ENCODE measurements at regions not wholly inside any gene's neighbourhood (a gene's known extent, or its start where the extent isn't known, plus 50 kb on each side); places are given as distances from the start of the nearest gene placed in this dataset.
A peak's percentile ranks its signal among the peaks of the same experiment; 100 is the strongest.

DNA sequence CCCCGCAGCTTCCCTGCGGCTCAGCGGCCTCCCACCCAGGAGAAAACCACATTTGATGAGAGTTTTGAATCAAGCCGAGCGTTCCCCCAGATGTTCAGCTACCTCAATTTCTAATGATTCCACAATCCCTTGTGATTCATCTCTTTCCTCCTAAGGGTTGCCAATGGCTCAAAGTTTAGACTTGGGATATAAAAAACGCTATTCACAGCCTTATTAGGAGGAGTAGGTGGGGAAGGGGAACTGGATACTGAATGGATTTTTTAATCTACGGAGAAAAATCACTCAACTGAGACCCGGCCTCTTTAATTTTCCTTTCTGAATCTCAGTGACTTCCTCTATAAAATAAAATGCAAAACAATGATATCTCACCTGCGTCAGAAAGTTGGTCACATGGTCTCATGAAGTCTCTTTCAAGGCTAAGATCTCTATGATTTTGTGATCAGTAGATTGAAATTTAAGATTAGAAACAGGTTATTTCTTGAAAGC, 192.6 kb upstream of the TCF4 start:
- no peak for DNase-seq (ENCODE audit: low spot score)

- DNase-seq (ENCODE audit: low spot score): peak; percentile 67
Observed at GRCh38 chr18:55779691-55780585, 191.9 kb upstream of the TCF4 start.

DNA sequence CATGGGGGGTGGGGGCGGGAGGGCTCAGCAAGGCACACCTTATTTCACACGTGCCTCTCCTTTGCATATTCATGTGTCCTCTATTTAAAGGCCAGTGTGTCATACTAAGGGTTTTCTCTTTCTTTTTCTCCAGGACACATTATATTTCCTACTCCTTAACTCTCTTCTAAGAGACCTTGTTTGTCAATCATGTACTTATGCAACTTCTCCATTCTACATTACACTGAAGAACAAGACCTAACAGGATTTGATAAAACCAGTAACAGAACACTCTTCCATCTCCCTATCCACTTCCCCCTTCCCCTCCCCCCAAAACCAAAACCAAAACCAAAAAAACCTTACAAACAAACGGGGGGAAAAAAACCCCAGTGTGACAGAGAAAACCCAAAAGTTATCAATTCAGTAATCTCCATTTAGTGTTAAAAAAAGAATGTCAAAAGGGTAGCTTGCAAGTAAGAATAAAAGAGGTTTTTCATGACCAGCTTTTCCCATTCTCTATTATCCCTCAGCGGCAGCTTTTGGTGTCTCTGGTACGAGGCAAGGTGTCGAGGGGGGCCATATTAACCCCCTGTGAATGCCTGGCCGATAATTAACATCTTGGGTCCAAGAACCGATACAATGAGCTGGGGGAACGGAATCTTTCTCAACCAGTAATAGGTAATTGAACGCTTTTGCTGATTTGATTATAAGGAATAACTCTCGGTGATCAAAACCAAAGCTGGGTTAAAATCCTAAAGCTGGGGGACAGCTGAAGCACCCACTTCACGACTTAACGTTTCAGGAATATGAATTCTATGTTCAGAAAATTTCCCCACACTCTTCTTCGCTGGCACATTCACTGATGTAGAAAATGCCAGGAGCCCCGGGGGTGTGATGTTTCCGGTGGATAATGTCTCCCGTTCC, 191.0 kb upstream of the TCF4 start:
- DNase-seq (ENCODE audit: low spot score): peak; percentile 50

- DNase-seq (ENCODE audit: low spot score): no peak
Observed at GRCh38 chr18:55777666-55778304, 189.8 kb upstream of the TCF4 start.

DNA sequence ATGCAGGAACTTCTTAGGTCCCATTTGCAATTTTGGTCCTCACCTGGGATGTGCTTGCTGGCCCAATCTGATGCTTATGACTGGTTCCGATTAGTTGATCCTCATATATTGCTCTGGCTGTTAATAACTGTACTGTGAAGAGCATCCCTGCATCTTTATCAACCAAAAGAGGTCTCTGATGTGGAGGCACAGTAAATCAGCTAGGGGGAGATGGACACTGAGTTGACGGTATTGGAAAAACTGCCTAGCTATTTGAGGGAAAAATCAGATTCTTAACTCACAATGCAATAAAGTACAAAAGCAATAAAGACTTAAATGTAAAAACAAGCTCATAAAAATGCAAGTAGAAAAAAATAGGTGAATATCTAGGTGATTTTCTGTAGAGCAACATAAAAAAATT, 188.0 kb upstream of the TCF4 start:
- peak; percentile 31 for DNase-seq (ENCODE audit: low spot score)

DNA sequence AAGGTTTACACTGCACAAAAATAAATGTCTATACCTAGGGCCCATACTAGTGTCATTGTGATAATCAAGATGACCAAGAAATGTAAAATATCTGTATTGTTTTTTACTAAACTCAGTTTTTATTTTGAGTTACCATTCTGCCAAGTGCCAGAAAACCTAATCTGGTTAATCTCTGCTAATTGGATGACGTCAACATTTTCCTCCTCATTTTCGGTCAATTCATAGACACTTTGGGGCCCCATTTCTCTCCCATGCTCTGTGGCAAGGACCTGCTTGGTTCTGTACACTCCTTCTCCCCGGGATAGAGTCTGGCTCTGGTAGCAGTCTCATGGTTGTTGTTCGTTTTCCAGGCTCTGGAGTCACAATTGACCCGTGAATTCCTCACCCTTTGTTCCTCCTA, 186.5 kb upstream of the TCF4 start:
- DNase-seq (ENCODE audit: low spot score): no peak

DNA sequence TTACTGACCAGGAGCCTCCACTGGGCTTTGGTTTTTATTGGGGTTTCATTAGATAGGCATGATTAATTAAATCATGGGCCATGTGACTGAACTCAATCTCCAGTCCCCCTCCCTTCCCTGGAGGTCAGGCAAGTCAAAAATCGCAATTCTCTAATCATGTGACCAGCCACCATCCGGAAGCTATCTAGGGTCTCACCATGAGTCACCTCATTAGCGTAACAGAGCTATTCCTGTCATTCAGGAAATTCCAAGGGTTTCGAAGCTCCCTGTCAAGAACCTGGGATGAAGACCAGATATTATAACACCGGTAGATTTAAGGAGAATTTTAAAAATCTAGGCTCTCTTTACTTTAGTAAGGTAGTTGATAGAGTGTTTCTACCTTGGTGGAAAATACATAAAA, 180.3 kb upstream of the TCF4 start:
- DNase-seq (ENCODE audit: low spot score): no peak

- no peak for DNase-seq (ENCODE audit: low spot score)
Observed at GRCh38 chr18:55764386-55764785, 176.4 kb upstream of the TCF4 start.

- no peak for DNase-seq (ENCODE audit: low spot score)
Observed at GRCh38 chr18:55763805-55764204, 175.8 kb upstream of the TCF4 start.

DNA sequence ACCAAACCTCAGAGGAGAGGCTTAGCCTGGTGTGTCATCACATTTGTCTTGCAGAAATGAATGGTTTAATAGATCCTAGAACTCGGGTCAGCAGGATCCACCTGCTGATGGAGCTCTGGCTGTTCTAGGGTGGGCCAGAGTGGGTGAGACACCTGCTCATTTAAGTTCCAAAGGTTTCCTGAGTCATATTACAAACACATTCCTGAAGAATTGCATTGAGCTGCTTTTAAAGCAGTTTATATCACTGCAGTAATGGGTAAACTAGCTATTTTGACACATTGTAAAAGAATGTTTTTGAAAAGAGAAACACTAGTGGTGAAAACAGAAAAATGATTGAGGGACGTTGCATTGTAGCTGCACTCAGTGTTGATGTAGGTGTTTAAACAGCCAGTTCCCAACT, 175.3 kb upstream of the TCF4 start:
- no peak for DNase-seq (ENCODE audit: low spot score)

DNA sequence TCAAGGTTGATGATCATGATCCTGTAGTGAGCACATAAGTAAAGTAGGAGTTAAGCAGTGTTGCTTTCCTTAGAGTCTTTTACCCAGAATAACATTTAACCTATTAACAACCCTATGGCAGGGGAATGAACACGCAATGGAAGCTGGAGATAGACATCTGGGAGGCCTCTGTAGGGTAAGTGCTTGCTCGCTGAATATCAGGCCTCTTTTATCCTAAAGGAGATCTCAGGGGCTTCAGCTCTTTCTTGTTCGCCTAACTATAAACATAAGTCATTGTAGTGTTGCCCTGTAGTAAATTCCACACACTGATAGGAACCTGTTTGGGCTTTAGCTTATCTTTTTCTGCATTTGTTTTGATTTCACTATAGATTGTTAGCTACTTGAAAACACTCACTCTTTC, 174.4 kb upstream of the TCF4 start:
- DNase-seq (ENCODE audit: low spot score): no peak

GRCh38 chr18:55753643-55754263, 165.8 kb upstream of the TCF4 start:
- DNase-seq (ENCODE audit: low spot score): no peak

DNA sequence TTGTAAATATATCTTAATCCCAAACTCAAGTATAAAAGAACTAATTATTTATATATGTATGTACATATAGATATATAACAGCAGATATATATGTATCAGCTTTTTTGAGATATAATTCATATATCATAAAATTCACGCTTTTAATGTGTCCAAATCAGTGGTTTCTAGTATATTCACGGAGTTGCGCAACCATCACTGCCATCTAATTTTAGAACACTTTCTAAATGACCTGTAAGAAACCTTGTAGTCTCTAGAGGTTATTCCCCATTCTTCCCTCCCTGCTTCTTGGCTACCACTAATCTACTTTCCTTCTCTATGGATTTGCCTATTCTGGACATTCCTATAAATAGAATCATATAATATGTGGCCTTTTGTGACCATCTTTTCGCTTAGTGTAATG, 163.5 kb upstream of the TCF4 start:
- DNase-seq (ENCODE audit: low spot score): no peak

DNA sequence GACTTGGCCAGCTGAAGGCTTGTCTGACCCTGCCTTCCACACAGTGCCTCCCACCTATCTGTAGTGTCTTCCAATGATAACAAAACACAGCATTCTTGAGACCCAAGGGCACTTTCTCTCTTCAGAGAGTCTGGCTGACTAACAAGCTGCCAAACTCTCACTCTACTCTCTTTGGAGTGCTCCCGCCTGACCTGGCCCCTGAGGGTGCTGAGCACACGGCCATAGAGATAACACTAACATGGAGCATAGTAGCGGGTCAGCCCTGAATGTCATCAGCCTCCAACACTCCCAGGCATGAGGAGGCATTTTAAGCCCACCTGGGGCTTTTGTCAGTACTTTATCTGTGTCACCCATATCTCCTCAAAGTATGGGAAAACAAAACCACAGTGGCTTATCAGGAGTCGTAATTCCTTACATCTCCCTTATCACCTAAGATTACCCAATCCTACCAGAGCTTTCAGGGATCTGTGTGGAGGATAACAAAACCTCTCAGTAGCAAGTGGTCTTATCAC, 160.3 kb upstream of the TCF4 start:
- no peak for DNase-seq (ENCODE audit: low spot score)

GRCh38 chr18:55744206-55744605, 156.2 kb upstream of the TCF4 start:
- no peak for DNase-seq (ENCODE audit: low spot score)

DNA sequence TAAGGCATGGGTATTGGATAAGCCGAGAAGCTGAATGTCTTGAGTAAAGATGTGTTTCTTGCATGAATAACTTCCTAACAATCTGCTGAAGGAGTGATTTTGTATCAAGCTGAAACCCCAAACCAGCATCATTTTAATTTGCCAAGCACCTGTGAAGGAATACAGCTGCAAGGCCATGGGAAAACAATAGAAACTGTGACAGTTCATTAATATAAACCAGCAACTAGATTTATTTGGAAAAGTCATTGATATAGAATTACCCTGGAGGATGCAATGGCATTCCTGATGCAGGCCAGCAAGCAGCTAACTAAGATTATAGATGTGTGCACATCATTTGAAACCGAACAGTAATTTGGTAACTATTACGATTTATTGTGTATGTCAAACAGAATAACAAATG, 155.7 kb upstream of the TCF4 start:
- DNase-seq (ENCODE audit: low spot score): no peak

DNA sequence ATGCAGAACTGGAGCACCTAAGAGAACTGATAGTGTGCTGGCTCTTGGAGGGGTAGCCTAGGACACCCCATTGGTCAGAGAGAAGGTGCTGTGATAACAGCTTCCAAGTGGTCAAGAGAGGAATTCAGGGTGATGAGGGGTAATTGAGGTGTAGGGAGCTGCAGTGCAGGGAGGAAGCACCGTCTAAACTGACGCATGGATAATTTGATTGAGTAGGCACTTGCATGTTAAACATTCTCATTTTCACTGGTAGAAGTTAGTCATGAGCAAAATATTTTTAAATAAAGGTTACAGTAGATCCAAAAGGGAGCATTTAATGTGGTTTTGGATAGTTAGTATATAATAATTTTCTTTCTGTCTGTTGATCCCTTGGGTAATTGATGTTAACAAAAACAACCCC, 155.1 kb upstream of the TCF4 start:
- no peak for DNase-seq (ENCODE audit: low spot score)

DNA sequence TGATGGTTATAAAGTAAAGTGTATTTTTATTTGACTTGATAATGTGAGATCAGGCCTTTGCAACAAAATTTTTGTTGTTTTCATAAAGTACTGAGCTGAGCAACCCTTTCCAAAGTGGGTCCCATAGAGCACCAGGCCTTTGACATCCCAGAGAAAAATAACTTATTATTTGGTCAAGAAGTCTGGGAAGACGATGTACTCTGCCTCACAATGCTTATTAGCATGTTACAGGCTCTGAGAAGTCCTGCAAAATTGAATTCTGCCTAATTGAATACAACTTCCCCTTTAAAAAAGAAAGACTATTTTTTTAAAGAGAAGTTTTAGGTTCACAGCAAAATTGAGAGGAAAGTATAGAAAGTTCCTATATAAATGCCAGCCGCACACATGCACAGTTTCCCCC, 151.5 kb upstream of the TCF4 start:
- no peak for DNase-seq (ENCODE audit: low spot score)

- no peak for DNase-seq (ENCODE audit: low spot score)
Observed at GRCh38 chr18:55738483-55739114, 150.6 kb upstream of the TCF4 start.

GRCh38 chr18:55737781-55738468, 149.9 kb upstream of the TCF4 start:
- no peak for DNase-seq (ENCODE audit: low spot score)

DNA sequence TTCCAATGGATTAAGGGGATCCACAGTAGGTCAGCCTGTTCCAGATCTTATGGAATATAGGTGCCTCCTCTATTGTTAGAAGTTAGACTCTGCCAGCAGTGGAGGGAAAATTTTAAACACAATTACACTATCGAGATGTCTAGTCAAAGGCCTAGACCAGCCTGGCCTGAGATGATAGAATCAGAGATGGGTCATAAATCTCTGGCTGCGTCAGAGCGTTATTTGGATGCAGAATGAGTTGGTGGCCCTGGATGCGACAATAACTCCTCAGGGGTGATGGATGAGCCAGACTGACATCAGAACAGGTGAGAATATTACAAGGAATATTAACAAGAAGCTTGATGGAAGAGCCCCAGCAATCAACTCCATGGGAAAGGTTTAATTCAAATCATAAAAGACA, 149.3 kb upstream of the TCF4 start:
- DNase-seq (ENCODE audit: low spot score): no peak

Measured in globus pallidus (tissue), 1 donor.